H9 (cell line): ENCODE measurements at regions not wholly inside any gene's neighbourhood (a gene's known extent, or its start where the extent isn't known, plus 50 kb on each side); places are given as distances from the start of the nearest gene placed in this dataset.

Source experiments
- DNase-seq: peaks from one replicate; pipeline ENCODE4 v3.0.0-alpha.2; 2017
- H2AFZ ChIP-seq: one replicate; pipeline ENCODE4 v1.6.1; 2013; ENCODE audit warnings: mild to moderate bottlenecking, low read length, control low read depth, moderate library complexity
- H2AK5ac ChIP-seq: 2 replicates; pipeline ENCODE4 v1.6.1; 2013; ENCODE audit warnings: low read length, control low read depth, mixed read lengths; ENCODE audit not compliant: insufficient read length
- H2BK120ac ChIP-seq: one replicate; pipeline ENCODE4 v1.6.1; 2013; ENCODE audit warnings: low read depth, mild to moderate bottlenecking, low read length, control low read depth, inconsistent platforms; ENCODE audit not compliant: poor library complexity, severe bottlenecking
- H2BK12ac ChIP-seq: 2 replicates; pipeline ENCODE4 v1.6.1; 2013; ENCODE audit warnings: low read length, control low read depth, mixed read lengths, low read depth; ENCODE audit not compliant: insufficient read length
- H2BK15ac ChIP-seq: 2 replicates; pipeline ENCODE4 v1.6.1; 2013; ENCODE audit warnings: low read depth, low read length, control low read depth
- H2BK20ac ChIP-seq: one replicate; pipeline ENCODE4 v1.6.1; 2013; ENCODE audit warnings: low read depth, mild to moderate bottlenecking, low read length, control low read depth, inconsistent platforms; ENCODE audit not compliant: poor library complexity, severe bottlenecking
- H2BK5ac ChIP-seq: 2 replicates; pipeline ENCODE4 v1.6.1; 2013; ENCODE audit warnings: low read length, control low read depth, mixed read lengths; ENCODE audit not compliant: insufficient read length
- H3K14ac ChIP-seq: 2 replicates; pipeline ENCODE4 v1.6.1; 2013; ENCODE audit warnings: low read length, control low read depth; ENCODE audit not compliant: insufficient read depth
- H3K18ac ChIP-seq: 2 replicates; pipeline ENCODE4 v1.6.1; 2013; ENCODE audit warnings: low read depth, mild to moderate bottlenecking, mixed read lengths, low read length, control low read depth; ENCODE audit not compliant: insufficient read length
- H3K23ac ChIP-seq: 2 replicates; pipeline ENCODE4 v1.6.1; 2013; ENCODE audit warnings: low read length, control low read depth, mixed read lengths, low read depth; ENCODE audit not compliant: insufficient read length
- H3K23me2 ChIP-seq: 2 replicates; pipeline ENCODE4 v1.6.1; 2013; ENCODE audit warnings: low read depth, mild to moderate bottlenecking, mixed read lengths, low read length, control low read depth; ENCODE audit not compliant: insufficient read length, poor library complexity, severe bottlenecking
- H3K27ac ChIP-seq: 2 replicates; pipeline ENCODE4 v1.5.1; 2013; ENCODE audit warnings: low read length, control low read depth, mixed read lengths, low read depth; ENCODE audit not compliant: insufficient read length
- H3K27me3 ChIP-seq: 2 replicates; pipeline ENCODE4 v1.6.1; 2013; ENCODE audit warnings: low read length, control low read depth, inconsistent platforms; ENCODE audit not compliant: insufficient read depth
- H3K4ac ChIP-seq: 2 replicates; pipeline ENCODE4 v1.6.1; 2013; ENCODE audit warnings: low read depth, mild to moderate bottlenecking, control low read depth, inconsistent platforms, low read length, moderate library complexity
- H3K4me1 ChIP-seq: 2 replicates; pipeline ENCODE4 v1.6.1; 2013; ENCODE audit warnings: low read length, control low read depth, inconsistent platforms; ENCODE audit not compliant: insufficient read depth
- H3K4me2 ChIP-seq: 2 replicates; pipeline ENCODE4 v1.6.1; 2013; ENCODE audit warnings: low read length, control low read depth, mixed read lengths; ENCODE audit not compliant: insufficient read length, insufficient read depth
- H3K56ac ChIP-seq: 2 replicates; pipeline ENCODE4 v1.6.1; 2013; ENCODE audit warnings: low read depth, mild to moderate bottlenecking, mixed read lengths, low read length, control low read depth; ENCODE audit not compliant: insufficient read length
- H3K79me1 ChIP-seq: 2 replicates; pipeline ENCODE4 v1.6.1; 2013; ENCODE audit warnings: low read depth, mild to moderate bottlenecking, moderate library complexity, low read length, control low read depth, inconsistent platforms; ENCODE audit not compliant: insufficient read depth, poor library complexity, severe bottlenecking
- H3K79me2 ChIP-seq: 2 replicates; pipeline ENCODE4 v1.6.1; 2013; ENCODE audit warnings: low read length, control low read depth, inconsistent platforms; ENCODE audit not compliant: insufficient read depth
- H3K9ac ChIP-seq: 2 replicates; pipeline ENCODE4 v1.6.1; 2013; ENCODE audit warnings: low read length, control low read depth, mixed read lengths; ENCODE audit not compliant: insufficient read length; ENCODE audit errors: extremely low read depth
- H3K9me3 ChIP-seq: one replicate; pipeline ENCODE4 v1.6.1; 2013; ENCODE audit warnings: low read depth, low read length, inconsistent platforms; ENCODE audit not compliant: control insufficient read depth
- H3T11ph ChIP-seq: one replicate; pipeline ENCODE4 v1.6.1; 2013; ENCODE audit warnings: mild to moderate bottlenecking, low read length, control low read depth, inconsistent platforms
- H4K20me1 ChIP-seq: one replicate; pipeline ENCODE4 v1.6.1; 2013; ENCODE audit not compliant: control insufficient read depth, insufficient read length, insufficient read depth
- H4K5ac ChIP-seq: 2 replicates; pipeline ENCODE4 v1.6.1; 2013; ENCODE audit warnings: low read depth, mild to moderate bottlenecking, mixed read lengths, low read length, control low read depth; ENCODE audit not compliant: insufficient read length
- H4K8ac ChIP-seq: replicated peaks from 2 replicates; pipeline ENCODE4 v1.6.1; 2013; ENCODE audit warnings: low read length, control low read depth, mixed read lengths, low read depth; ENCODE audit not compliant: insufficient read length
- H4K91ac ChIP-seq: 2 replicates; pipeline ENCODE4 v1.6.1; 2013; ENCODE audit warnings: low read depth, mild to moderate bottlenecking, moderate library complexity, mixed read lengths, low read length, control low read depth; ENCODE audit not compliant: insufficient read length
- H3K27ac Mint-ChIP-seq, 3 experiments: 2 replicates in 2 of 3; 3 replicates in 1 of 3; pipeline ENCODE4 v1.8.0; 2020 to 2021; ENCODE audit warnings: mixed read lengths in 3 of 3, mild to moderate bottlenecking in 1 of 3, moderate library complexity in 1 of 3
- H3K27me3 Mint-ChIP-seq: 2 replicates; pipeline ENCODE4 v1.8.0; 2021; ENCODE audit warnings: low read depth, mild to moderate bottlenecking, moderate library complexity, mixed read lengths
- H3K36me3 Mint-ChIP-seq, 3 experiments: 2 replicates in 2 of 3; 3 replicates in 1 of 3; pipeline ENCODE4 v1.8.0; 2020 to 2021; ENCODE audit warnings: low read depth in 3 of 3, mixed read lengths in 3 of 3; ENCODE audit not compliant: insufficient read depth in 1 of 3
- H3K4me1 Mint-ChIP-seq, 2 experiments: 2 replicates each; pipeline ENCODE4 v1.8.0; 2020; ENCODE audit warnings: mixed read lengths in 2 of 2
- H3K4me3 Mint-ChIP-seq, 2 experiments: 2 replicates in 1 of 2; 3 replicates in 1 of 2; pipeline ENCODE4 v1.8.0; 2020 to 2021; ENCODE audit warnings: mild to moderate bottlenecking in 2 of 2, mixed read lengths in 2 of 2, moderate library complexity in 1 of 2
- H3K9me3 Mint-ChIP-seq, 2 experiments: 2 replicates in 1 of 2; 3 replicates in 1 of 2; pipeline ENCODE4 v1.8.0; 2020; ENCODE audit warnings: mild to moderate bottlenecking in 2 of 2, mixed read lengths in 2 of 2, moderate library complexity in 1 of 2
- WGBS: extraction: QIAGEN DNeasy Blood & Tissue Kit; methylation state at CpG from one replicate; pipeline ENCODE4 v1.1.7; 2013; ENCODE audit warnings: missing lambda C conversion rate, low lambda C conversion rate, mixed read lengths; ENCODE audit not compliant: insufficient read length; ENCODE audit errors: extremely low coverage; 5-methylcytosine and 5-hydroxymethylcytosine counted together
- TF ChIP-seq, protein P1 (sequence below): fragments of 200-600 bp; sonication (generic); conservative IDR thresholded peaks from 3 replicates; pipeline ENCODE4 v1.8.0; 2021; ENCODE audit warnings: antibody characterized with exemption, mild to moderate bottlenecking

GRCh38 chr7:106597751-106598546 is 63.0 kb downstream of the CCDC71L start:
- Histone ChIP-seq H3K14ac (no peak overlapping the region), H3K18ac (no peak overlapping the region), H2BK12ac (no peak overlapping the region), H3K79me1 (no peaks in the 10 kb centered on the region), H3K23me2 (peaks cover 2% of the 10 kb centered on the region), H3K9me3 (no peaks in the 10 kb centered on the region), H3K27ac (no peak overlapping the region), H3K23ac (no peak overlapping the region), H3K4me1 (no peaks in the 10 kb centered on the region), H3T11ph (no peak overlapping the region), H3K56ac (no peak overlapping the region), H3K27me3 (no peaks in the 10 kb centered on the region), H4K5ac (no peak overlapping the region), H2BK20ac (no peak overlapping the region), H4K8ac (no peak overlapping the region), H3K4me2 (no peak overlapping the region), H2AK5ac (no peak overlapping the region), H2BK15ac (no peak overlapping the region), H2BK120ac (no peak overlapping the region), H3K9ac (no peak overlapping the region), H2AFZ (no peak overlapping the region), H4K20me1 (no peaks in the 10 kb centered on the region), H4K91ac (no peak overlapping the region), H3K79me2 (no peaks in the 10 kb centered on the region), H2BK5ac (no peak overlapping the region), H3K4ac (no peak overlapping the region)
- no peak for DNase-seq
- peaks cover 3% of the 10 kb centered on the region for H3K27me3 Mint-ChIP-seq
- H3K4me1 Mint-ChIP-seq = peaks cover 2 to 4% of the 10 kb centered on the region in 2 experiments
- no CpG with 5 or more reads among the region's 5 CpGs for WGBS
- no peaks in the 10 kb centered on the region for H3K9me3 Mint-ChIP-seq
- H3K4me3 Mint-ChIP-seq = no peak overlapping the region
- H3K27ac Mint-ChIP-seq = no peak overlapping the region
- TF ChIP-seq, protein P1, sequence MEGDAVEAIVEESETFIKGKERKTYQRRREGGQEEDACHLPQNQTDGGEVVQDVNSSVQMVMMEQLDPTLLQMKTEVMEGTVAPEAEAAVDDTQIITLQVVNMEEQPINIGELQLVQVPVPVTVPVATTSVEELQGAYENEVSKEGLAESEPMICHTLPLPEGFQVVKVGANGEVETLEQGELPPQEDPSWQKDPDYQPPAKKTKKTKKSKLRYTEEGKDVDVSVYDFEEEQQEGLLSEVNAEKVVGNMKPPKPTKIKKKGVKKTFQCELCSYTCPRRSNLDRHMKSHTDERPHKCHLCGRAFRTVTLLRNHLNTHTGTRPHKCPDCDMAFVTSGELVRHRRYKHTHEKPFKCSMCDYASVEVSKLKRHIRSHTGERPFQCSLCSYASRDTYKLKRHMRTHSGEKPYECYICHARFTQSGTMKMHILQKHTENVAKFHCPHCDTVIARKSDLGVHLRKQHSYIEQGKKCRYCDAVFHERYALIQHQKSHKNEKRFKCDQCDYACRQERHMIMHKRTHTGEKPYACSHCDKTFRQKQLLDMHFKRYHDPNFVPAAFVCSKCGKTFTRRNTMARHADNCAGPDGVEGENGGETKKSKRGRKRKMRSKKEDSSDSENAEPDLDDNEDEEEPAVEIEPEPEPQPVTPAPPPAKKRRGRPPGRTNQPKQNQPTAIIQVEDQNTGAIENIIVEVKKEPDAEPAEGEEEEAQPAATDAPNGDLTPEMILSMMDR = no peak
- no peaks in the 10 kb centered on the region for H3K36me3 Mint-ChIP-seq
